ENCODE measurements at regions not wholly inside any gene's neighbourhood (a gene's known extent, or its start where the extent isn't known, plus 50 kb on each side); places are given as distances from the start of the nearest gene placed in this dataset.
"Not testable (repeated sequence)": the region's sequence is repeated elsewhere in the genome, so short reads cannot be mapped to it uniquely, and the experiment has no call there.

DNA sequence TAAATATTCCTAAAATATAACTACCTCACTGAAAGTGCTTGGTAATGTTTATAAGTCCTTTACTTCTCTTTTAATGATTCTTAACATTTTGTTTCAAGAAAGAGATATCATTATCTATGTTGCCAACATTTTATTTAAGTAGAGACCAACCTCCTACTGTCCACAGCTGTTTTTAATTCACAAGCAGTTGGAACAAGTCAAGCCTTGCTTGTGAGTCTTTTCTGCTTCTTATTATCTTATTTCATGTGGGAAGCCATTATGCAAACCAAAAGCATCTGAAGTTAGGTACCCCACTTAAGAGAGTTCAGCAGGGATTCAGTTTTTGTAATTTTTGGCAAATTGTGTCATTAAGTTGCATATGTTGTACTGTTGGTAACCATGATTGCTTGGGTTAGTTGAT, 1714.5 kb downstream of the GRIK2 start:
- TF ChIP-seq CTCF (IDR thresholded peaks at IDR 0.05; ENCODE audit: low read depth, low read length): no peak
- no peak overlapping the region for H3K4me3 ChIP-seq (ENCODE audit: low read depth, low read length)

- no peak overlapping the region for H3K4me3 ChIP-seq (ENCODE audit: low read depth, low read length)
- TF ChIP-seq CTCF (IDR thresholded peaks at IDR 0.05; ENCODE audit: low read depth, low read length): no peak
Measured at GRCh38 chr6:103105686-103106085, 1712.2 kb downstream of the GRIK2 start.

- no peak for TF ChIP-seq CTCF (IDR thresholded peaks at IDR 0.05; ENCODE audit: low read depth, low read length)
- no peak overlapping the region for H3K4me3 ChIP-seq (ENCODE audit: low read depth, low read length)
Measured at GRCh38 chr6:103101267-103101666, 1707.8 kb downstream of the GRIK2 start.

DNA sequence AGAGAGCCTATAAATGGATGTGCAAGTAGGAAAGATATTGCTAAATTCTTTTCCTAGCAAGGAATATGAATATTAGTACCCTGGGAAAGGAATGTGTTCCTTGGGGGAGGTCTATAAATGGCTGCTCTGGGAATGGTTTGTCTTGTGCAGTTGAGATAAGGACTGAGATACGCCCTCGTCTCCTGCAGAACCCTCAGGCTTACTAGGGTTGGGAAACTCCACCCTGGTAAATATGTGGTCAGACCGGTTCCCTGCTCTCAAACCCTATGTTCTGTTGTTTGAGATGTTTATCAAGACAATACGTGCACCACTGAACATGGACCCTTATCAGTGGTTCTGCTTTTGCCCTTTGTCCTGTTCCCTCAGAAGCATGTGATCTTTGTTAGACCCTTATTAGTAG, 1698.9 kb downstream of the GRIK2 start:
- not testable (repeated sequence) for H3K4me3 ChIP-seq (ENCODE audit: low read depth, low read length)

DNA sequence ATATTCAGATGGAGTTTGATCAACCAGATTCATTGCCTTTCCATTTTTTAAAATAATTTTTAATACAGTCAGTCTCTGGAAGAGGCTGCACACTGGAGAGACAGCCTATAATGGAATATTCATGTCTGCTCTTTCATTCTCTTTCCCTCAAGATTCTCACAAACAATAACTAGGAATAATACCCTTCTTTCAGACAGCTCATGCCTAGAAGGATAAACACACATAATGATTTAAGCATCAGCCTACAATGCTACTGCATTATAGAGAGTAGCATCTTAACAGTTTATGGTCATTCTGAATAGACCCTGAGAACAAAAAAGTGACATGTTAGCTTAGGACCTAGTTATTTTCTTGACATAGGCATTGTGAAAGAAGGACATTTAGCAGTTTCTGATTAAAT, 1692.3 kb downstream of the GRIK2 start:
- no peak for TF ChIP-seq CTCF (IDR thresholded peaks at IDR 0.05; ENCODE audit: low read depth, low read length)
- H3K4me3 ChIP-seq (ENCODE audit: low read depth, low read length): no peak overlapping the region

DNA sequence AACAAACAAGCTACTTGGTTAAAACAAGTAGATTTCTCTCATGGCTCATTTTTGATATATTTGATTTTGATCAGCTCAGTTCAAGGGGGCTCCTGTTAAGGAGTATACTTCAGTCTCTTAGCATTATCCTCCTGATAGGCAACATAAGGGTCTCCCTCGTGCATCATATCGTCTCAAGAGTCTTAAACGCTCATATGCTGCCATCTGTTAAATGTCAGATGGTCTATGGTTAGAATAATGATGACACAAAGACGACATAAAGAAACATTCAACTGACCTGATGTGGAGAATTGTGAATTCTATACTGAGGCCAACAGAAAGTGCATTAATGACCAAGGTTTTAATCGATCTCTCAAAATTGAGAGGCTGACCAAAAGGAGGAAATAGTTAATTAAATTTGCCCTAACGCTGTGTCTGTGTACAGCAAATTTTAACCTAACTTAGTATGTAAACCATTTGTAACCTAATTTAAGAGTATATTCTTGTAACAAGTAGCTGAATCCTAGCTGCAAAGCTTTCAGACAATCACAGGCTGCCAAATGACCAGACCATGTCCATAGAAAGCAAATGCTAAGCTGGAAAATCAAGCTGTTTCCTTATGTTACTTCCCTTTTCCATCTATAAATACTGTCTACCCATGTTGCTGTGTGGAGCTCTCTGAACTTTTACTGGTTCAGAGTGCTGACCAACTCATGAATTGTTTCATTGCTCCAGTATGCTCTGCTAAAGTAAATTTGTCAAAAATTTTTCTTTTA, 1688.5 kb downstream of the GRIK2 start:
- H3K4me3 ChIP-seq (ENCODE audit: low read depth, low read length): no peak overlapping the region
- TF ChIP-seq CTCF (IDR thresholded peaks at IDR 0.05; ENCODE audit: low read depth, low read length): no peak

DNA sequence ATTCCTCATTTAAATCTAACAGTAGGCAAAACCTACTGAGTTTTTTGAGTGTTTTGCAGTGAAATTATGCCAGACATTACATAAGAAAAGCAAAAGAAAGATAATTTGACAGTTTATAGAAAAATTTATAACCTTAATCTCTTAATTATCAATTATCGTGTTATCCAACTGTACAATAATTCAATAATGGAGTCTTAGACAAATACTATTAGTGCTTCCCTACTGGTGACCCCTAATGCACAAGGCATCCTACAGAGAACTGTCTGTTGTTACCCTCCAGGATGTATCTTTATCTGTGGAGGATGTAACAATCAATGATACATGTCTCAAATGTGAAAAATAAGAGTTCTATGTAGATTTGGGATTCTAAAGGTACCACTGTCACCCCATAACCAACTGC, 1687.6 kb downstream of the GRIK2 start:
- no peak for TF ChIP-seq CTCF (IDR thresholded peaks at IDR 0.05; ENCODE audit: low read depth, low read length)
- no peak overlapping the region for H3K4me3 ChIP-seq (ENCODE audit: low read depth, low read length)

DNA sequence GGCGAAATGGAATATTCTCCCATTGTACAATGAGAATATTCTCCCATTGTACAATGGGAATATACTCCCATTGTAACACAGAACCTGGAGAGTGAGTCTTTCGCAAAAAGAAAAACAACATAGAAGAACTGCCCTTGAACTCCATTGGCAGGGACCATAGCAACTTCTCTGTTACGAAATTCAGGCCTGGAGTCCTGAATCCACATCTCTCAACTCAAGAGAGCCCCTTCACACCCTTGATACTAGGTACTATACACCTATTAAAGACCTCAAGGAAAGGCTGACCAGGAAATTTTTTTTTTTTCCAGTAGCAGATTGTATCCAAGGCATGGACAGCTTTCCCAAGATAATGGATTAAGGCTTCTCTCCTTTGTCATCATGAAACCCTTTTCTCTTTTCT, 1687.0 kb downstream of the GRIK2 start:
- no peak for TF ChIP-seq CTCF (IDR thresholded peaks at IDR 0.05; ENCODE audit: low read depth, low read length)
- no peak overlapping the region for H3K4me3 ChIP-seq (ENCODE audit: low read depth, low read length)
